ENCODE measurements at regions not wholly inside any gene's neighbourhood (a gene's known extent, or its start where the extent isn't known, plus 50 kb on each side); places are given as distances from the start of the nearest gene placed in this dataset.

DNA sequence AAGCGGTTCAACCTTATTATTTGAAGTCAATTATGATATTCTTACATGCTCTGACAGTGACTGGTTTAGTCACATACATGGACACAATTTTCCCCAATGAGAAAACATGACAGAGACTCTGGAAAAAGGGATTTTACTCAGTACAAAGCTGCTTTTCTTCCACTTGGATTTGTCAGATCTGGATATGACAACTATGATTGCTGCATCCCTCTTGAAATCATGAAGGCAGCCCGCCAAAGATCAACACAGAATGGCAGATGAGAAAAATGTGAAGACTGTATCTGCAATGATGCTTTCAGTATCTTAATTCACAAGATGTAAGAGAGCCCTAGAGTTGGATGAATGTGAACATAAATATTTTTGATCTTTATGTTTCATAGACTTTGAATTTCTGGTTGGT is 439.6 kb downstream of the CDH8 start:
- Histone ChIP-seq H3K4me1 (no peaks in the 10 kb centered on the region), H3K4me3 (no peak overlapping the region), H3K27me3 (no peaks in the 10 kb centered on the region), H3K27ac (no peak overlapping the region), H3K9me3 (peaks cover 0 to 11% of the 10 kb centered on the region in 2 donors), H3K36me3 (no peaks in the 10 kb centered on the region)
- no peak for DNase-seq (ENCODE audit: low spot score in 2 of 2)
- TF ChIP-seq, protein P1, sequence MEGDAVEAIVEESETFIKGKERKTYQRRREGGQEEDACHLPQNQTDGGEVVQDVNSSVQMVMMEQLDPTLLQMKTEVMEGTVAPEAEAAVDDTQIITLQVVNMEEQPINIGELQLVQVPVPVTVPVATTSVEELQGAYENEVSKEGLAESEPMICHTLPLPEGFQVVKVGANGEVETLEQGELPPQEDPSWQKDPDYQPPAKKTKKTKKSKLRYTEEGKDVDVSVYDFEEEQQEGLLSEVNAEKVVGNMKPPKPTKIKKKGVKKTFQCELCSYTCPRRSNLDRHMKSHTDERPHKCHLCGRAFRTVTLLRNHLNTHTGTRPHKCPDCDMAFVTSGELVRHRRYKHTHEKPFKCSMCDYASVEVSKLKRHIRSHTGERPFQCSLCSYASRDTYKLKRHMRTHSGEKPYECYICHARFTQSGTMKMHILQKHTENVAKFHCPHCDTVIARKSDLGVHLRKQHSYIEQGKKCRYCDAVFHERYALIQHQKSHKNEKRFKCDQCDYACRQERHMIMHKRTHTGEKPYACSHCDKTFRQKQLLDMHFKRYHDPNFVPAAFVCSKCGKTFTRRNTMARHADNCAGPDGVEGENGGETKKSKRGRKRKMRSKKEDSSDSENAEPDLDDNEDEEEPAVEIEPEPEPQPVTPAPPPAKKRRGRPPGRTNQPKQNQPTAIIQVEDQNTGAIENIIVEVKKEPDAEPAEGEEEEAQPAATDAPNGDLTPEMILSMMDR (IDR thresholded peaks at IDR 0.05): no peak
- intact Hi-C loops (cut with DNase I): no loop called here

DNA sequence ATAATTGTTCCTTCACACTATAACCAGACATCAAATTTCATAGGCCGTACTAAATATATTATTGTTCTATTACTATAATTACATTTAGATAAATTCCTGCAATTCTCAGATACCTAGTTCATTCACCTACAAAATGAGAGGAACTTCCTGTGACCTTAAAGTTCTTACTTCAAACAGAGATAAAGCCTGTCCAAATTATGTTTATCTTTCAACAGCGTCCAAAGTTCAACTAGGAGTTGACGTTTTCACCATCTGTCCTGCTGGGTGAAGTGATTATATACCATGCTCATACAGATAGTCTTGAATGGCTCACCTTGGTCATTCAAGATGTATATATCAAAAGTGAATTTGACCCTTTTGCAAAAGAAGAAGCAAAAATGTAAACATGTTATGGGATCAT is 440.6 kb downstream of the CDH8 start:
- H3K4me1 ChIP-seq: no peaks in the 10 kb centered on the region
- H3K36me3 ChIP-seq: no peaks in the 10 kb centered on the region
- H3K27ac ChIP-seq: no peak overlapping the region
- intact Hi-C loops (cut with DNase I): no loop called here
- no peak for DNase-seq (ENCODE audit: low spot score in 2 of 2)
- no peaks in the 10 kb centered on the region for H3K27me3 ChIP-seq
- peaks cover 0 to 11% of the 10 kb centered on the region in 2 donors for H3K9me3 ChIP-seq
- TF ChIP-seq, protein P1 (IDR thresholded peaks at IDR 0.05): no peak
- H3K4me3 ChIP-seq: no peak overlapping the region

GRCh38 chr16:61590577-61590976 is 445.7 kb downstream of the CDH8 start:
- no peaks in the 10 kb centered on the region for H3K27me3 ChIP-seq
- TF ChIP-seq, protein P1 (IDR thresholded peaks at IDR 0.05): no peak
- H3K9me3 ChIP-seq: peaks cover 0 to 11% of the 10 kb centered on the region in 2 donors
- H3K4me1 ChIP-seq: no peaks in the 10 kb centered on the region
- no peak for DNase-seq (ENCODE audit: low spot score in 2 of 2)
- H3K4me3 ChIP-seq: no peak overlapping the region
- intact Hi-C loops (cut with DNase I): no loop called here
- no peaks in the 10 kb centered on the region for H3K36me3 ChIP-seq
- H3K27ac ChIP-seq: no peak overlapping the region

DNA sequence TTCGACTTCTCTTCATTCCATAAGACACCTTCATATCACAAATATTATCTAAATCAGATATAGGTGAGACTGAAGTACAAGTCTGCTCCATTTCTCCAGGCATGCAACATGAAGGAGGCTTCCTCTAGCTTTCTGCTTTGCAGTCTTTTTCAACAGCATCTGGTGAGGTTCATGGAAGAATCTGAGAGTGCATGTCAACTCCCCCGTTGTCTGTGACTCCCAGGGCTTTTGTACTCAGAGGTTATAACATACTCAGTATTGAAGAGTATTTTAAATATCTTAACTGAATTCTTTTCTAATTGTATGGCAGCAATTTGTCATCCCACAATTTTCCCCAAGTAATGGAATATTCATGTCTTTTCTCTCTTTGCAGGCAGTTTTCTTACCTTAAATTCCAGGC is 448.7 kb downstream of the CDH8 start:
- no peaks in the 10 kb centered on the region for H3K27me3 ChIP-seq
- intact Hi-C loops (cut with DNase I): no loop called here
- H3K27ac ChIP-seq: no peak overlapping the region
- no peaks in the 10 kb centered on the region for H3K9me3 ChIP-seq
- no peak overlapping the region for H3K4me3 ChIP-seq
- no peaks in the 10 kb centered on the region for H3K36me3 ChIP-seq
- DNase-seq (ENCODE audit: low spot score in 2 of 2): no peak
- H3K4me1 ChIP-seq: no peaks in the 10 kb centered on the region
- TF ChIP-seq, protein P1 (IDR thresholded peaks at IDR 0.05): no peak

DNA sequence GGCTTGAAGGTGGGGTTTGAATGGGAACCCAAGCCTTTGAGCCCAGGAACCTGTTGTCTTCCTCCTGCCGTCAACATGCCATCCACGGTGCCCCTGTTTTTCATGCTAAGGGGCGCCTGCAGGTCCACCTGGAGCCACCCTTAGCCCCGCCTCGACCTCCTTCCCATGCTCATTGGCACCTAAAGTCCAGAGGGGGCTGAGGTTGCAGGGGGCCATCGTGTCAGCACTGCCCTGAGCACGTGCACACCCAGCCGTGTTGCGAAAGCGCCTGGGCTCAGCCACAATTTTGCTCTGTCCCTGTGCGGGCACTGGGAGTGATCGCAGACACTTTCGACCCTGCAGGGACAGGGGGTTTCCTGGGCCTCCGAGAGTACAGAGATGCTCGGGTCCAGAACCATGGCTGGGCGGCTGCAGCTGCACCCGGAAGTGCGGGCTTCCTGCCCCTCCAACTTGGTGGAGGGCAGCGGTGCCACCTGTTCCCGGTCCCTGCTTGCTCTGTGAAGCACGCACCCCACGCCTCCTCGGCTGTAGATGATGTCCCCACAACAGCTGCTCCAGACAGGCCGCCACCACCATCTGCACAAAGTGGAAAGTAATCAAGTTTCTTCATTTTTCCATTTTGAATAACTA is 454.7 kb downstream of the CDH8 start:
- Histone ChIP-seq H3K4me3 (no peak overlapping the region), H3K9me3 (no peaks in the 10 kb centered on the region), H3K4me1 (no peaks in the 10 kb centered on the region), H3K27ac (no peak overlapping the region), H3K27me3 (no peaks in the 10 kb centered on the region), H3K36me3 (no peaks in the 10 kb centered on the region)
- DNase-seq (ENCODE audit: low spot score in 2 of 2): no peak
- TF ChIP-seq, protein P1 (IDR thresholded peaks at IDR 0.05): no peak
- intact Hi-C loops (cut with DNase I): no loop called here

DNA sequence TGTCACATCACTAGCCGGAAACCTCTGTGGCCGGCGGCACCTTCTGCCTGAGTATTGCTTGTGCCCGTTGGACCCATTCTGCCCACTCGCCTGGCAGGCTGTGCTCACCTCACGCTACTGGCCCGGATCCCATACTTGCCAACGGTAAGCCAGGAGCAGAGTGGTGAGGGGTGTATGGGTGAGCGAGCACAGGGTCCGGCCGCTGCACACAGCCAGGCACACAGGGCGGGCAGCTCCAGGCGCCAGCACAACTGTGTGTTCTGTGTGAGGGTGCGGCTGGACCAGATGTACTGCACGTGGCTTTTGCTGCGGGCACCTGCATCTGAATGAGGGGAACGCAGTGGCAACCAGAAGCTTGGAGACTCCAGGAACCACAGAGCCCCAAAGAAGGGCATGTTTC is 455.7 kb downstream of the CDH8 start:
- TF ChIP-seq, protein P1 (IDR thresholded peaks at IDR 0.05): no peak
- no peaks in the 10 kb centered on the region for H3K4me1 ChIP-seq
- H3K4me3 ChIP-seq: no peak overlapping the region
- H3K27me3 ChIP-seq: no peaks in the 10 kb centered on the region
- H3K36me3 ChIP-seq: no peaks in the 10 kb centered on the region
- DNase-seq (ENCODE audit: low spot score in 2 of 2): no peak
- no peak overlapping the region for H3K27ac ChIP-seq
- H3K9me3 ChIP-seq: no peaks in the 10 kb centered on the region
- intact Hi-C loops (cut with DNase I): no loop called here
